ENCODE measurements at regions not wholly inside any gene's neighbourhood (a gene's known extent, or its start where the extent isn't known, plus 50 kb on each side); places are given as distances from the start of the nearest gene placed in this dataset.

DNA sequence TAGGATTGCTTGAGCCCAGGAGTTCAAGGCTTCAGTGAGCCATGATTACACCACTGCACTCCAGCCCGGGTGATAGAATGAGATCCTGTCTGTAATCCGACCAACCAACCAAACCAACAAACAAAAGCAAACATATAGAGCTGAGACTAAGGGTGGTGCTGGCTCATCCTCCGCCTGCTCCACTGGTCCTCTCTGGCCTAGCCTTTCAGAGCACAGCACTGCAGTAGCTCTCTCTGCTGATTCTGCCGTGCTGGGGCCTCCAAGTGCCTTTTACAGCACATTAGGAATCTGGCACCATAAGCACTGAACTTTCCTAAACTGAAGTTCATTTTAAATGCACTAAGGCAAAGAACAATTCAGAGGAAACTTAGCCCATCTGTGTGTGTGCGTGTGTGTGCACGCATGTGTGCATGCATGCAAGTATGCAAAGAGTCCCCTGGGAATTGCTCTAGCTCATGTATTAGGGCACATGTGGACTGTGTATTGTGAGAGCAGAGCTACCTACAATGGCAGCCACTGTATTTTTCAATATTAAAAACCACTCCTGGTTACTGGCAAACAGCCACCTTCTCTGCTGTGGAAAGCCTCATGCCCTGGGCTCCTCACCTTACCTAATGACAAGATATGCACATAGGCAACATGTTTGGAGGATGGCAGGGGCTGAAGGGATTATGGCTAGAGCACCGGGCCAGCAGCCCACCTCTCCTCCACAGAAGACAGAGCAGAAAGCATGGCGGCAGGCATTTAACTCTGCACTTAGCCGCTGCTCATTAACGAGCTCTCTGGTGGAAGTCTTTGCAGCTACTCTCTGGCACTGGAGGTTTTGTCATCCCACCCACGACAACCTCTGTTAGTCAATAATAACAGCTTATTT, 223.1 kb upstream of the TSHZ3 start:
- no peak for FAIRE-seq
- TF ChIP-seq POLR2A (IDR thresholded peaks at IDR 0.05; ENCODE audit: low read depth, low read length) (no peak), TAF1 (IDR thresholded peaks at IDR 0.05; ENCODE audit: borderline replicate concordance, low read depth, low read length) (no peak)
- DNase-seq (ENCODE audit: insufficient read length), result no peak

GRCh38 chr19:31572976-31573298, 223.7 kb upstream of the TSHZ3 start:
- TF ChIP-seq TAF1 (IDR thresholded peaks at IDR 0.05; ENCODE audit: borderline replicate concordance, low read depth, low read length), result no peak
- TF ChIP-seq POLR2A (IDR thresholded peaks at IDR 0.05; ENCODE audit: low read depth, low read length), result no peak
- TF ChIP-seq POLR2AphosphoS5 (IDR thresholded peaks at IDR 0.05; ENCODE audit: low read depth, low read length), result no peak
- DNase-seq (ENCODE audit: insufficient read length) (no peak), FAIRE-seq (no peak)

DNA sequence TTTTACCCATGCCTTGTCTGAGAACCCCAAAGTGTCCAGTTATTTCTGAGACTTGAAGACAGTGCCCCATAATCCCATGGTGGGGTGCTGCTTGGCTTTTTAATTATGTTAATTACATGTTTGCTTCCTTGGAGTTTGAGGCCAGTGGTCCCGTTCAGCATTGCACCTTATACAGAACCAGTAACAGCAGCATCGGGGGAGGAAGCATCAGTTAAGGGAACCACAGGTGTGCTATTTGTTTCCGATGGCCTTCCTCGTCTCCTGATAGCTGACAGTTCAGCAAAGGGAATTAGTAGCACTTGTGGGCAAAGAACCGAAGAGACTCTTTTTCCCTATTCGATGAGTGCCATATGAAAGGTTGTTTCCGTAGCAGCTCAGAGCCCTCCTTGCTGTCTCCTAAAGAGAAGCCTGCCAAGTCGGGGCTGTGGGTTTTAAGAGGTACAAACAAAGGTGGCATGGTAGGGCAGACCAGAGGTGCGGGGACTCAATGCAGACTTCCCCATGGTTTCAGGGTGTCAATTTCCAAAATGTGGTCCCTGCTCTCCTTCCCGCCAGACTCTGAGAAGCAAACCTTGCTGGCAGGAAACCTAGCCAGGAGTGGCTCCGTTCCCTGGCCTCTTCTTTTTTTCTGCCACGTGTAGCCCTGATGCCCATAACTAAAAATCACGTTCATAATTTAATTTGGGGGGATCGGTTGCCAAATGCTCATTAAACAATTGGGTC, 225.2 kb upstream of the TSHZ3 start:
- FAIRE-seq (no peak), DNase-seq (ENCODE audit: insufficient read length) (no peak)
- TF ChIP-seq POLR2A (IDR thresholded peaks at IDR 0.05; ENCODE audit: low read depth, low read length) (no peak), POLR2AphosphoS5 (IDR thresholded peaks at IDR 0.05; ENCODE audit: low read depth, low read length) (no peak), TAF1 (IDR thresholded peaks at IDR 0.05; ENCODE audit: borderline replicate concordance, low read depth, low read length) (no peak)

DNA sequence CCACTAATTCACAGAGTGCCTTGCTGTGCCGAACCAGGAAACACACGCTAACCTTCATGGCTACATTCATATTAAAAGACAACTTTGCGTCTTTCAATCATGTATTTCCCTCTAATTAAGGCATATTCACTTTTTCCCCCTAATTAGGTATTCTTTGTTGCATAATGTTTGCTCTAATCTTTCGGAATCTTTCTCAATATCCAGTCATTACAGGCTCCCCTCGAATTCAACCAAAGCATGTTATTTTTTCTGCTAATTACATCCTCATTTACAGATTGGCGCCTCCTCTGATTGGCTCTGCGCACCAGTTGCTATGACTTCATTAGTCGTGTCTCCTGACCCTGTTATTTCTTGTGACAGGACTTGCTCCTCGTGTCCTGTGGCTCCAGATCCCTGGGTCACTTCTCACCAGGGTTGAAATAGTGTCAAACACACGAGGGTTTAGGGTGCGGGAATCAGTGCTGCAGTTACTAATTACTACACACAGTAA, 226.7 kb upstream of the TSHZ3 start:
- DNase-seq (ENCODE audit: insufficient read length) (no peak), FAIRE-seq (no peak)
- no peak for TF ChIP-seq POLR2A (IDR thresholded peaks at IDR 0.05; ENCODE audit: low read depth, low read length)
- no peak for TF ChIP-seq POLR2AphosphoS5 (IDR thresholded peaks at IDR 0.05; ENCODE audit: low read depth, low read length)
- no peak for TF ChIP-seq TAF1 (IDR thresholded peaks at IDR 0.05; ENCODE audit: borderline replicate concordance, low read depth, low read length)

- FAIRE-seq (no peak), DNase-seq (ENCODE audit: insufficient read length) (no peak)
- TF ChIP-seq TAF1 (IDR thresholded peaks at IDR 0.05; ENCODE audit: borderline replicate concordance, low read depth, low read length) (no peak), POLR2AphosphoS5 (IDR thresholded peaks at IDR 0.05; ENCODE audit: low read depth, low read length) (no peak)
Observed at GRCh38 chr19:31578326-31578725, 229.1 kb upstream of the TSHZ3 start.

DNA sequence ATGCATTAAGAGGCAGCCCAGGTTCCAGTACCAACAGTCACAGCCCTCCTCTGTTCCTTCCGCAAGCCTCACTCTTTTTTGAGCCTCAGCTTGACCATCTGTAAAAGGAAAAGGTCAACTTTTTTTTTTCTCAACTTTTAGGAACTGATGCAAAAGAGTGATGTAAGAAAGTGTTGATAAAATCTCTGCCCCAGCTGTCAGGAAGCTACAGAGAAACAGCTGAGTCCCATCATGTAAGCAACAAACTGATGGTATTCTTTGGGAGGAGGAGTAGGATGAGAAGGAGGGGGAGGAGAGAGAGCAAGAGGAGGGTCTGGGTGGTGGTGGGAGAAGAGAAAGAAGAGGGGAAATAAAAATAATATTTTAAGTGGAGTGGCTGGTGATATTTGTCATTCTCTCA, 233.9 kb upstream of the TSHZ3 start:
- no peak for FAIRE-seq
- no peak for TF ChIP-seq TAF1 (IDR thresholded peaks at IDR 0.05; ENCODE audit: borderline replicate concordance, low read depth, low read length)
- no peak for TF ChIP-seq POLR2AphosphoS5 (IDR thresholded peaks at IDR 0.05; ENCODE audit: low read depth, low read length)
- TF ChIP-seq POLR2A (IDR thresholded peaks at IDR 0.05; ENCODE audit: low read depth, low read length), result no peak

DNA sequence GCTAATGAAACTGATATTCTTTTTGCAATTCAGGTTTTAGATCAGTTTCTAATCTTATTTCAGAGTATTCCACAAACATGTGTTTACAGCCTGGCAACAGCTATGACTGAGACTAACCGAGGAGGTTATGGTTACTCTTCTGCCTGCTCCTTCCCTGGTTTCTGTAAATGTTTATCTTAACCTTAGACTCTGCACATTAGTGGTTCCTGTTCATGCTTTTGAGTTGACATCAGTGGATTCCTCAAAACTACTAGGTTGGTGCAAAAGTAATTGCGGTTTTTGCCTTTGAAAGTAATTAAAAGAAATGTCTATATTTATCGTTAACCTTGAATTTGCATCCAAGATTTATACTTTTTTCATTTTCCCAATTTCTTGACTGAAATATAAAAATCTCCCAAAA, 237.0 kb upstream of the TSHZ3 start:
- FAIRE-seq (no peak), DNase-seq (ENCODE audit: insufficient read length) (no peak)
- TF ChIP-seq POLR2AphosphoS5 (IDR thresholded peaks at IDR 0.05; ENCODE audit: low read depth, low read length) (no peak), TAF1 (IDR thresholded peaks at IDR 0.05; ENCODE audit: borderline replicate concordance, low read depth, low read length) (no peak), POLR2A (IDR thresholded peaks at IDR 0.05; ENCODE audit: low read depth, low read length) (no peak)

More for the DNA sequence above, 233.9 kb upstream of the TSHZ3 start:
- no peak for DNase-seq (ENCODE audit: insufficient read length)

GRCh38 chr19:31589109-31589508, 239.9 kb upstream of the TSHZ3 start:
- no peak for DNase-seq (ENCODE audit: insufficient read length)
- TF ChIP-seq POLR2A (IDR thresholded peaks at IDR 0.05; ENCODE audit: low read depth, low read length) (no peak), TAF1 (IDR thresholded peaks at IDR 0.05; ENCODE audit: borderline replicate concordance, low read depth, low read length) (no peak), POLR2AphosphoS5 (IDR thresholded peaks at IDR 0.05; ENCODE audit: low read depth, low read length) (no peak)
- no peak for FAIRE-seq

- no peak for TF ChIP-seq POLR2A (IDR thresholded peaks at IDR 0.05; ENCODE audit: low read depth, low read length)
- TF ChIP-seq TAF1 (IDR thresholded peaks at IDR 0.05; ENCODE audit: borderline replicate concordance, low read depth, low read length), result no peak
- no peak for TF ChIP-seq POLR2AphosphoS5 (IDR thresholded peaks at IDR 0.05; ENCODE audit: low read depth, low read length)
- FAIRE-seq (no peak), DNase-seq (ENCODE audit: insufficient read length) (no peak)
Observed at GRCh38 chr19:31591258-31591657, 242.0 kb upstream of the TSHZ3 start.

GRCh38 chr19:31592456-31592855, 243.2 kb upstream of the TSHZ3 start:
- DNase-seq (ENCODE audit: insufficient read length) (no peak), FAIRE-seq (no peak)
- TF ChIP-seq POLR2A (IDR thresholded peaks at IDR 0.05; ENCODE audit: low read depth, low read length) (no peak), POLR2AphosphoS5 (IDR thresholded peaks at IDR 0.05; ENCODE audit: low read depth, low read length) (no peak), TAF1 (IDR thresholded peaks at IDR 0.05; ENCODE audit: borderline replicate concordance, low read depth, low read length) (no peak)

DNA sequence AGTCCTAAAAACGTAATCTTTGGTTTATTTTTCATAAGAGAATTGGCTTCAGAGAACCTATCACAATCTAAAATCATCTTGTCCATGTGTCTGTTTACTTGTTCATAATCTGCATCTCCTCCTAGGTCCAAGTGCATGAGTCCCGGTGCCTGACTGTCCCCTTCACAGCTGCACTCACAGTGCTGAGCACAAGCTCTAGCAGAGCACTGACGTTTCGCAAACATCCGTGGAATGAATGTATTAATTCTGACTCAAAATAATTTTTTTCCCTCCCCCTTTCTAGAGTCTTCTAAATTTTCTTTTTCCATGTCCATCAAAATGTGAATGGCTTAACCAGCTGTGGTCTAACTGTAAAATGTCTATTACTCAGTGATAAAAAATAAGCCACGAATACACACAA, 245.5 kb upstream of the TSHZ3 start:
- no peak for TF ChIP-seq POLR2A (IDR thresholded peaks at IDR 0.05; ENCODE audit: low read depth, low read length)
- TF ChIP-seq TAF1 (IDR thresholded peaks at IDR 0.05; ENCODE audit: borderline replicate concordance, low read depth, low read length), result no peak
- TF ChIP-seq POLR2AphosphoS5 (IDR thresholded peaks at IDR 0.05; ENCODE audit: low read depth, low read length), result no peak
- no peak for DNase-seq (ENCODE audit: insufficient read length)
- no peak for FAIRE-seq

DNA sequence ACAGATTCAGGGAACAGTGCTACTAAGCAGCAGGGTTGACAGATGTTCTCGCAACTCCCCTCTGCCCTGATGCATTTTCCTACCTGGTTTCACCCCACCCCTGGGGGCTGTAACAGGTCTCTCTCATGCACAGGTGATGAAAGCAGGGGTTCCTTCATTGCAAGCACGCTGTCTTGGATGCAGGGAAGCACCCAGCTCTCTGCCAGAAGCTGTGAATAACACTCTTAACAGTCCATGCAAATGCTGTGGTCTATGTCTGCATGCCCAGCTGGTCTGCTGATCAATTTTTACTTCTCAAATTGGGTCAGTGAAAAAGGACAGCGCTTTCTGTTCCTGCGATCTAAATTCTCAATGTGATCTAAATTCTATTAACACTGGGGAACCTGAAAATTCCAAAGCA, 246.3 kb upstream of the TSHZ3 start:
- DNase-seq (ENCODE audit: insufficient read length) (no peak), FAIRE-seq (no peak)
- TF ChIP-seq POLR2A (IDR thresholded peaks at IDR 0.05; ENCODE audit: low read depth, low read length) (no peak), TAF1 (IDR thresholded peaks at IDR 0.05; ENCODE audit: borderline replicate concordance, low read depth, low read length) (no peak), POLR2AphosphoS5 (IDR thresholded peaks at IDR 0.05; ENCODE audit: low read depth, low read length) (no peak)

All from GM12892 (cell line).